ENCODE measurements at regions not wholly inside any gene's neighbourhood (a gene's known extent, or its start where the extent isn't known, plus 50 kb on each side); places are given as distances from the start of the nearest gene placed in this dataset.

DNA sequence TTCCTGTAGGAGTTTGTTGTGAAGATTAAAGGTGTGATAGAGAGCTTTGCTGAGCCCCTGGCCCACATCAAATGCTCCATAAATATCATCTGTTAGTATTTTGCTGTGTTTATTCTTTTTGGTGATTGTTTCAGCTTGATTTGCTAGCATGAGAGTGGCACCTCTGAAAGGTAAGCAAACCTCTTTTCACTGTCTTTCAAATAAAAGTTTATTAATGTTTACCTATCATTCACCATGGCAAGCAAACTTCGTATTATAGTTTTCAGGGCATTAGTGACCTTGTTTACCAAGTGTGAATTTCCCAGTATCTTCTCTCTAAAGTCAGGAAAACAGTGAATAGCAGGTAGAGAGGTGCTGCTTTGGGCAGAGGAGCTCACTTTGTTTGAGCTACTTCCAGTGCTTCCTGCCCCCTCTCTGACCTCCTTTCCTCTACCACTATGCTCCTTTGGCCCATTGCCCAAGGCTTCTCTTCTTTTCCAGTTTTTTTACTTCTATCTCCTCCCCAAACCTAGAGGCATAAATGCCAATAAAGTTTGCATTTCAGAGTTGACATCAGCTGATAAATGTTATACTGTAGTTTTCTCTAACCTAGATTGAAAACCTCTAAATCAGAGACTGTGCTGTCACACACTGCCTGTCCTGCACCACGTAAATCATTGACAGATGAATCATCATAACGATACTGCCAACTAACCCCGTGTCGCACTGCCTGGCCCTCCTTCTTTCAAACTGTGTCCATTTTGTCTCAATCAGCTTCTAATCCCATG lies 569.0 kb downstream of the TUSC7 start:
- TF ChIP-seq EZH2 (IDR thresholded peaks at IDR 0.05; ENCODE audit: low read depth) = no peak
- TF ChIP-seq, protein P1, sequence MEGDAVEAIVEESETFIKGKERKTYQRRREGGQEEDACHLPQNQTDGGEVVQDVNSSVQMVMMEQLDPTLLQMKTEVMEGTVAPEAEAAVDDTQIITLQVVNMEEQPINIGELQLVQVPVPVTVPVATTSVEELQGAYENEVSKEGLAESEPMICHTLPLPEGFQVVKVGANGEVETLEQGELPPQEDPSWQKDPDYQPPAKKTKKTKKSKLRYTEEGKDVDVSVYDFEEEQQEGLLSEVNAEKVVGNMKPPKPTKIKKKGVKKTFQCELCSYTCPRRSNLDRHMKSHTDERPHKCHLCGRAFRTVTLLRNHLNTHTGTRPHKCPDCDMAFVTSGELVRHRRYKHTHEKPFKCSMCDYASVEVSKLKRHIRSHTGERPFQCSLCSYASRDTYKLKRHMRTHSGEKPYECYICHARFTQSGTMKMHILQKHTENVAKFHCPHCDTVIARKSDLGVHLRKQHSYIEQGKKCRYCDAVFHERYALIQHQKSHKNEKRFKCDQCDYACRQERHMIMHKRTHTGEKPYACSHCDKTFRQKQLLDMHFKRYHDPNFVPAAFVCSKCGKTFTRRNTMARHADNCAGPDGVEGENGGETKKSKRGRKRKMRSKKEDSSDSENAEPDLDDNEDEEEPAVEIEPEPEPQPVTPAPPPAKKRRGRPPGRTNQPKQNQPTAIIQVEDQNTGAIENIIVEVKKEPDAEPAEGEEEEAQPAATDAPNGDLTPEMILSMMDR (conservative IDR thresholded peaks at IDR 0.05) = no peak

Measured in PC-9 (cell line).